HG02970 (cell line): ENCODE measurements at regions not wholly inside any gene's neighbourhood (a gene's known extent, or its start where the extent isn't known, plus 50 kb on each side); places are given as distances from the start of the nearest gene placed in this dataset.
A peak's percentile ranks its signal among the peaks of the same experiment; 100 is the strongest.

Experiments
- ATAC-seq: cut with Tn5 transposase; IDR thresholded peaks from one replicate; pipeline ENCODE4 v1.9.1; 2021; ENCODE audit warnings: mild to moderate bottlenecking, moderate library complexity, moderate number of reproducible peaks; ENCODE audit not compliant: unreplicated experiment, low FRiP score

- ATAC-seq: no peak
Observed at GRCh38 chr10:78981257-78981969, 87.4 kb upstream of the ZMIZ1 start.

GRCh38 chr10:78981970-78982281 lies 86.8 kb upstream of the ZMIZ1 start:
- no peak for ATAC-seq

- no peak for ATAC-seq
Observed at GRCh38 chr10:78982726-78983125, 86.0 kb upstream of the ZMIZ1 start.

GRCh38 chr10:78983608-78984007 lies 85.2 kb upstream of the ZMIZ1 start:
- no peak for ATAC-seq

GRCh38 chr10:78985973-78986818 lies 82.6 kb upstream of the ZMIZ1 start:
- no peak for ATAC-seq

- ATAC-seq: no peak
Observed at GRCh38 chr10:78991187-78991586, 77.6 kb upstream of the ZMIZ1 start.

- peak; percentile 66 for ATAC-seq
Observed at GRCh38 chr10:78992333-78992732, 76.4 kb upstream of the ZMIZ1 start.

GRCh38 chr10:78993261-78993945 lies 75.4 kb upstream of the ZMIZ1 start:
- ATAC-seq: no peak

GRCh38 chr10:78995987-78996791 lies 72.6 kb upstream of the ZMIZ1 start:
- no peak for ATAC-seq

GRCh38 chr10:78996792-78997129 lies 72.0 kb upstream of the ZMIZ1 start:
- ATAC-seq: no peak

GRCh38 chr10:78997635-78998618 lies 70.8 kb upstream of the ZMIZ1 start:
- no peak for ATAC-seq

- no peak for ATAC-seq
Observed at GRCh38 chr10:79001082-79001885, 67.5 kb upstream of the ZMIZ1 start.

GRCh38 chr10:79002336-79002735 lies 66.4 kb upstream of the ZMIZ1 start:
- no peak for ATAC-seq

GRCh38 chr10:79003183-79004100 lies 65.3 kb upstream of the ZMIZ1 start:
- ATAC-seq: no peak

GRCh38 chr10:79004311-79004710 lies 64.5 kb upstream of the ZMIZ1 start:
- ATAC-seq: no peak

- no peak for ATAC-seq
Observed at GRCh38 chr10:79005126-79005810, 63.5 kb upstream of the ZMIZ1 start.

GRCh38 chr10:79007018-79007417 lies 61.7 kb upstream of the ZMIZ1 start:
- ATAC-seq: no peak
